ENCODE measurements at regions not wholly inside any gene's neighbourhood (a gene's known extent, or its start where the extent isn't known, plus 50 kb on each side); places are given as distances from the start of the nearest gene placed in this dataset. TPM values are rescaled to one million over a fixed set of nuclear protein-coding genes. Genes with fewer than 3 reads are reported as not detected.

- TF ChIP-seq CTCF (IDR thresholded peaks at IDR 0.05) (no peak), POLR2A (IDR thresholded peaks at IDR 0.05) (no peak)
- no peaks in the 10 kb centered on the region for H3K9me3 ChIP-seq
- no peak overlapping the region for H3K4me3 ChIP-seq
- no peaks in the 10 kb centered on the region for H3K36me3 ChIP-seq (replicated peaks in 1 of 2; ENCODE audit: insufficient read depth in 1 of 2, low read depth in 2 of 2)
- ATAC-seq: no peak
- H3K27ac ChIP-seq: no peak overlapping the region
- intact Hi-C loops (cut with DNase I): no loop called here
- no peak for DNase-seq
- H3K4me1 ChIP-seq: peaks cover 12% of the 10 kb centered on the region
- H3K27me3 ChIP-seq: no peaks in the 10 kb centered on the region
These were observed 49.9 kb upstream of the CD2AP start for GRCh38 chr6:47427680-47428079.

Small RNA genes lying in the stretch of these regions (small RNA-seq; reads per million reads assigned to genes)
- not detected for gene B3GNTL1P2
